ENCODE measurements at regions not wholly inside any gene's neighbourhood (a gene's known extent, or its start where the extent isn't known, plus 50 kb on each side); places are given as distances from the start of the nearest gene placed in this dataset.

DNA sequence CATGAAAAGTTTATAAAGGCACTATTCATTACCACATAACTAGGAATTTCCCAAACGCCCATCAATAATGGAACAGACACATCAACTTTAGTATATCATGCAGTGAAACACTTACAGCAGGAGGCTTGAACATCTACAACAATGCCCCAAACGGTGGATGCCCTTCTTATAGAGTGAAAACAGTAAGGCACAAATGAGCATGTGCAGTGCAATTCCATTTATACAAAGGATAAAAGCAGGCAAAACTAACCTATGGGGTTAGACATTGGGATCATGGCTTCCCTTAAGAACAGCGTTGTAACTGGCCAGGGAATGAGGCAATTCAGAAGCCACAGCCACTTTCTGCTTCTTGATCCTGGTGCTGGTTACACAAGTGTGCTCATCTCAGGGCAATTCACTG, 1363.0 kb downstream of the TBC1D22A start:
- no peaks in the 10 kb centered on the region for H3K36me3 ChIP-seq (ENCODE audit: control insufficient read depth in 2 of 2, insufficient read depth in 1 of 2, low read length in 2 of 2)
- POLR2A ChIA-PET = no interaction called here
- no peaks in the 10 kb centered on the region for H3K4me1 ChIP-seq (ENCODE audit: control insufficient read depth, insufficient read depth, low read length)
- H3K4me3 ChIP-seq (ENCODE audit: low read depth, low read length) = no peak overlapping the region
- CTCF ChIA-PET = no interaction called here
- H3K27ac ChIP-seq (ENCODE audit: extremely low read depth, low read depth, low read length) = no peak overlapping the region
- no peaks in the 10 kb centered on the region for H3K9me3 ChIP-seq (ENCODE audit: control insufficient read depth, insufficient read depth, low read depth, low read length)
- TF ChIP-seq ZNF248 (tag by site-specific recombination; IDR thresholded peaks at IDR 0.05) (no peak), ZNF132 (tag by site-specific recombination; IDR thresholded peaks at IDR 0.05; ENCODE audit: borderline replicate concordance) (no peak), ZNF239 (tag by site-specific recombination; IDR thresholded peaks at IDR 0.05) (no peak), ZNF791 (tag by site-specific recombination; IDR thresholded peaks at IDR 0.05) (no peak), ZNF292 (tag by site-specific recombination; IDR thresholded peaks at IDR 0.05; ENCODE audit: borderline replicate concordance, low read depth) (no peak), ZNF596 (tag by site-specific recombination; IDR thresholded peaks at IDR 0.05) (no peak), ZNF600 (tag by site-specific recombination; IDR thresholded peaks at IDR 0.05) (no peak), ZNF211 (tag by site-specific recombination; IDR thresholded peaks at IDR 0.05; ENCODE audit: low read depth) (no peak), ZNF544 (tag by site-specific recombination; IDR thresholded peaks at IDR 0.05) (no peak), ZNF792 (tag by site-specific recombination; IDR thresholded peaks at IDR 0.05) (no peak)
- TF ChIP-seq, protein P1, sequence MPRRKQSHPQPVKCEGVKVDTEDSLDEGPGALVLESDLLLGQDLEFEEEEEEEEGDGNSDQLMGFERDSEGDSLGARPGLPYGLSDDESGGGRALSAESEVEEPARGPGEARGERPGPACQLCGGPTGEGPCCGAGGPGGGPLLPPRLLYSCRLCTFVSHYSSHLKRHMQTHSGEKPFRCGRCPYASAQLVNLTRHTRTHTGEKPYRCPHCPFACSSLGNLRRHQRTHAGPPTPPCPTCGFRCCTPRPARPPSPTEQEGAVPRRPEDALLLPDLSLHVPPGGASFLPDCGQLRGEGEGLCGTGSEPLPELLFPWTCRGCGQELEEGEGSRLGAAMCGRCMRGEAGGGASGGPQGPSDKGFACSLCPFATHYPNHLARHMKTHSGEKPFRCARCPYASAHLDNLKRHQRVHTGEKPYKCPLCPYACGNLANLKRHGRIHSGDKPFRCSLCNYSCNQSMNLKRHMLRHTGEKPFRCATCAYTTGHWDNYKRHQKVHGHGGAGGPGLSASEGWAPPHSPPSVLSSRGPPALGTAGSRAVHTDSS (tag by site-specific recombination; IDR thresholded peaks at IDR 0.05) = no peak
- TF ChIP-seq, protein P2, sequence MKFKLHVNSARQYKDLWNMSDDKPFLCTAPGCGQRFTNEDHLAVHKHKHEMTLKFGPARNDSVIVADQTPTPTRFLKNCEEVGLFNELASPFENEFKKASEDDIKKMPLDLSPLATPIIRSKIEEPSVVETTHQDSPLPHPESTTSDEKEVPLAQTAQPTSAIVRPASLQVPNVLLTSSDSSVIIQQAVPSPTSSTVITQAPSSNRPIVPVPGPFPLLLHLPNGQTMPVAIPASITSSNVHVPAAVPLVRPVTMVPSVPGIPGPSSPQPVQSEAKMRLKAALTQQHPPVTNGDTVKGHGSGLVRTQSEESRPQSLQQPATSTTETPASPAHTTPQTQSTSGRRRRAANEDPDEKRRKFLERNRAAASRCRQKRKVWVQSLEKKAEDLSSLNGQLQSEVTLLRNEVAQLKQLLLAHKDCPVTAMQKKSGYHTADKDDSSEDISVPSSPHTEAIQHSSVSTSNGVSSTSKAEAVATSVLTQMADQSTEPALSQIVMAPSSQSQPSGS (tag by site-specific recombination; IDR thresholded peaks at IDR 0.05; ENCODE audit: low read depth) = no peak
- TF ChIP-seq, protein P3, sequence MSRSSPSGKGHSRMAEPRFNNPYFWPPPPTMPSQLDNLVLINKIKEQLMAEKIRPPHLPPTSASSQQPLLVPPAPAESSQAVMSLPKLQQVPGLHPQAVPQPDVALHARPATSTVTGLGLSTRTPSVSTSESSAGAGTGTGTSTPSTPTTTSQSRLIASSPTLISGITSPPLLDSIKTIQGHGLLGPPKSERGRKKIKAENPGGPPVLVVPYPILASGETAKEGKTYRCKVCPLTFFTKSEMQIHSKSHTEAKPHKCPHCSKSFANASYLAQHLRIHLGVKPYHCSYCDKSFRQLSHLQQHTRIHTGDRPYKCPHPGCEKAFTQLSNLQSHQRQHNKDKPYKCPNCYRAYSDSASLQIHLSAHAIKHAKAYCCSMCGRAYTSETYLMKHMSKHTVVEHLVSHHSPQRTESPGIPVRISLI (tag by site-specific recombination; IDR thresholded peaks at IDR 0.05) = no peak
- TF ChIP-seq, protein P4, sequence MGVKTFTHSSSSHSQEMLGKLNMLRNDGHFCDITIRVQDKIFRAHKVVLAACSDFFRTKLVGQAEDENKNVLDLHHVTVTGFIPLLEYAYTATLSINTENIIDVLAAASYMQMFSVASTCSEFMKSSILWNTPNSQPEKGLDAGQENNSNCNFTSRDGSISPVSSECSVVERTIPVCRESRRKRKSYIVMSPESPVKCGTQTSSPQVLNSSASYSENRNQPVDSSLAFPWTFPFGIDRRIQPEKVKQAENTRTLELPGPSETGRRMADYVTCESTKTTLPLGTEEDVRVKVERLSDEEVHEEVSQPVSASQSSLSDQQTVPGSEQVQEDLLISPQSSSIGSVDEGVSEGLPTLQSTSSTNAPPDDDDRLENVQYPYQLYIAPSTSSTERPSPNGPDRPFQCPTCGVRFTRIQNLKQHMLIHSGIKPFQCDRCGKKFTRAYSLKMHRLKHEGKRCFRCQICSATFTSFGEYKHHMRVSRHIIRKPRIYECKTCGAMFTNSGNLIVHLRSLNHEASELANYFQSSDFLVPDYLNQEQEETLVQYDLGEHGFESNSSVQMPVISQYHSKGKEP (tag by site-specific recombination; IDR thresholded peaks at IDR 0.05) = no peak

DNA sequence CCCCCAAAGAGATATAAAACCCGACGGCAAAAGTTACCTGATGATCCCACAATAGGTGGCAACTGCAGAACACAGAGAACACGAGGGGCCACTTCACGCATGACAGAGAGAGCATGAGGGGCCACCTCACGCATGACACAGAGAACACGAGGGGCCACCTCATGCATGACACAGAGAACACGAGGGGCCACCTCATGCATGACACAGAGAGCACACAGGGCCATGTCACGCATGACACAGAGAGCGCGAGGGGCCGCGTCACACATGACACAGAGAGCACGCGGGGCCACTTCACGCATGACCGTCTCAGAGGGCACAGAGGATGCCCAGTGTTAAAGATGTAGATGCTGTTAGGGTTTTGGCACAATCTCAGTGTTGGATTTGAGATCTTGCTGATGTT, 1359.5 kb downstream of the TBC1D22A start:
- ChIA-PET CTCF (no interaction called here), POLR2A (no interaction called here)
- no peaks in the 10 kb centered on the region for H3K36me3 ChIP-seq (ENCODE audit: control insufficient read depth in 2 of 2, insufficient read depth in 1 of 2, low read length in 2 of 2)
- no peaks in the 10 kb centered on the region for H3K9me3 ChIP-seq (ENCODE audit: control insufficient read depth, insufficient read depth, low read depth, low read length)
- H3K4me3 ChIP-seq (ENCODE audit: low read depth, low read length) = no peak overlapping the region
- H3K27ac ChIP-seq (ENCODE audit: extremely low read depth, low read depth, low read length) = no peak overlapping the region
- H3K4me1 ChIP-seq (ENCODE audit: control insufficient read depth, insufficient read depth, low read length) = no peaks in the 10 kb centered on the region
- TF ChIP-seq IKZF3 (tag by site-specific recombination; IDR thresholded peaks at IDR 0.05) (no peak), SP3 (tag by site-specific recombination; IDR thresholded peaks at IDR 0.05) (no peak), ZNF155 (tag by site-specific recombination; IDR thresholded peaks at IDR 0.05) (no peak), ZBTB21 (tag by site-specific recombination; IDR thresholded peaks at IDR 0.05) (no peak), ZNF544 (tag by site-specific recombination; IDR thresholded peaks at IDR 0.05) (no peak), ZNF174 (tag by site-specific recombination; IDR thresholded peaks at IDR 0.05) (no peak), ZNF837 (tag by site-specific recombination; IDR thresholded peaks at IDR 0.05) (no peak), ZNF248 (tag by site-specific recombination; IDR thresholded peaks at IDR 0.05) (no peak), HOXA7 (CRISPR knock-in tag; IDR thresholded peaks at IDR 0.05; ENCODE audit: borderline replicate concordance) (no peak)
- TF ChIP-seq, protein P5, sequence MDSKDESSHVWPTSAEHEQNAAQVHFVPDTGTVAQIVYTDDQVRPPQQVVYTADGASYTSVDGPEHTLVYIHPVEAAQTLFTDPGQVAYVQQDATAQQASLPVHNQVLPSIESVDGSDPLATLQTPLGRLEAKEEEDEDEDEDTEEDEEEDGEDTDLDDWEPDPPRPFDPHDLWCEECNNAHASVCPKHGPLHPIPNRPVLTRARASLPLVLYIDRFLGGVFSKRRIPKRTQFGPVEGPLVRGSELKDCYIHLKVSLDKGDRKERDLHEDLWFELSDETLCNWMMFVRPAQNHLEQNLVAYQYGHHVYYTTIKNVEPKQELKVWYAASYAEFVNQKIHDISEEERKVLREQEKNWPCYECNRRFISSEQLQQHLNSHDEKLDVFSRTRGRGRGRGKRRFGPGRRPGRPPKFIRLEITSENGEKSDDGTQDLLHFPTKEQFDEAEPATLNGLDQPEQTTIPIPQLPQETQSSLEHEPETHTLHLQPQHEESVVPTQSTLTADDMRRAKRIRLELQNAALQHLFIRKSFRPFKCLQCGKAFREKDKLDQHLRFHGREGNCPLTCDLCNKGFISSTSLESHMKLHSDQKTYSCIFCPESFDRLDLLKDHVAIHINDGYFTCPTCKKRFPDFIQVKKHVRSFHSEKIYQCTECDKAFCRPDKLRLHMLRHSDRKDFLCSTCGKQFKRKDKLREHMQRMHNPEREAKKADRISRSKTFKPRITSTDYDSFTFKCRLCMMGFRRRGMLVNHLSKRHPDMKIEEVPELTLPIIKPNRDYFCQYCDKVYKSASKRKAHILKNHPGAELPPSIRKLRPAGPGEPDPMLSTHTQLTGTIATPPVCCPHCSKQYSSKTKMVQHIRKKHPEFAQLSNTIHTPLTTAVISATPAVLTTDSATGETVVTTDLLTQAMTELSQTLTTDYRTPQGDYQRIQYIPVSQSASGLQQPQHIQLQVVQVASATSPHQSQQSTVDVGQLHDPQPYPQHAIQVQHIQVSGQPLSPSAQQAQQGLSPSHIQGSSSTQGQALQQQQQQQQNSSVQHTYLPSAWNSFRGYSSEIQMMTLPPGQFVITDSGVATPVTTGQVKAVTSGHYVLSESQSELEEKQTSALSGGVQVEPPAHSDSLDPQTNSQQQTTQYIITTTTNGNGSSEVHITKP (tag by site-specific recombination; IDR thresholded peaks at IDR 0.05) = no peak
- TF ChIP-seq, protein P1 (tag by site-specific recombination; IDR thresholded peaks at IDR 0.05) = no peak
- TF ChIP-seq, protein P6, sequence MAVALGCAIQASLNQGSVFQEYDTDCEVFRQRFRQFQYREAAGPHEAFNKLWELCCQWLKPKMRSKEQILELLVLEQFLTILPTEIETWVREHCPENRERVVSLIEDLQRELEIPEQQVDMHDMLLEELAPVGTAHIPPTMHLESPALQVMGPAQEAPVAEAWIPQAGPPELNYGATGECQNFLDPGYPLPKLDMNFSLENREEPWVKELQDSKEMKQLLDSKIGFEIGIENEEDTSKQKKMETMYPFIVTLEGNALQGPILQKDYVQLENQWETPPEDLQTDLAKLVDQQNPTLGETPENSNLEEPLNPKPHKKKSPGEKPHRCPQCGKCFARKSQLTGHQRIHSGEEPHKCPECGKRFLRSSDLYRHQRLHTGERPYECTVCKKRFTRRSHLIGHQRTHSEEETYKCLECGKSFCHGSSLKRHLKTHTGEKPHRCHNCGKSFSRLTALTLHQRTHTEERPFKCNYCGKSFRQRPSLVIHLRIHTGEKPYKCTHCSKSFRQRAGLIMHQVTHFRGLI (tag by site-specific recombination; IDR thresholded peaks at IDR 0.05) = no peak
